ENCODE measurements at regions not wholly inside any gene's neighbourhood (a gene's known extent, or its start where the extent isn't known, plus 50 kb on each side); places are given as distances from the start of the nearest gene placed in this dataset.
A peak's percentile ranks its signal among the peaks of the same experiment; 100 is the strongest.

DNA sequence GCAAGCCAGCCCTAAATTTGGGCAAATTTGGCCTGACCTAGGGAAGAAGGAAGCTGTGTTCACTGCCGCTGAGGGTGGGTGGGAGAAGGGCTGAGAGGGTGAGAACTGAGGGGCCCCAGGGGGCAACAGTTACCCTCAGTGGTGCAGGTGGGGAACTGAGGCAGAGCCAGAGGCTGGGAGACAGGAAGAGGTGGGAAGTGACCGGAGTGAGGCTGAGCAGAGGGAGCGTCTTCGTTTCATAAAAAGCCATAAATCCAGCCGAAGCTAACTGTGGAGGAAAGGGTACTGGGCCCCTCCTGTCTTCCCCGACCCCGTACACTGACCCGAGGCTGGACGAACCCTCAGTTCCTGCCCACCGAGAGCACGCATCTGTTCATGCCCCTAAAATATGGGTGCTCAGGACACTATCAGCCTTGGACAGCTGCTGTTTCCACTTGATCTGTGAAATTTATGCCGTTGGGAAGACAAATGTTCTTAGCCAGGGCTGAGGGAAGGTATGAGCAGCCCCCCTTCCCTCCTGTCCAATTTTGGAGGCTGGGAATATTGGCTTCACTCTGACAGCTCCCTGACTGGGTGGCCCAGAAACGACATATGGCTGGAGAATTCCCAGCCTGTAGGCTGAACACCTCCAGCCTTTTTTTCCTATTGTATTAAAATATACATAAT, 116.5 kb downstream of the KIF26A start:
- peaks cover 18% of the 10 kb centered on the region in 2 donors for H3K4me1 ChIP-seq (replicated peaks in 1 of 2)
- no peak overlapping the region for H3K27ac ChIP-seq
- WGBS, 10 experiments, result 0 to 88% (median 38%) methylated on average over 1 to 9 of the region's 13 CpGs; no CpG with 5 or more reads in 5 of the 10 experiments
- ATAC-seq (replicated peaks in 6 of 8), result peak in 4 of 8 experiments; percentile 13 to 59 (median 44)
- in situ Hi-C loops (cut with MboI; ENCODE audit: low pct_unique_long_range_greater_than_20kb in 2 of 9, low sequenced_read_pairs in 9 of 9, unreplicated experiment in 9 of 9), result no loop called here
- no peak overlapping the region for H3K4me3 ChIP-seq

DNA sequence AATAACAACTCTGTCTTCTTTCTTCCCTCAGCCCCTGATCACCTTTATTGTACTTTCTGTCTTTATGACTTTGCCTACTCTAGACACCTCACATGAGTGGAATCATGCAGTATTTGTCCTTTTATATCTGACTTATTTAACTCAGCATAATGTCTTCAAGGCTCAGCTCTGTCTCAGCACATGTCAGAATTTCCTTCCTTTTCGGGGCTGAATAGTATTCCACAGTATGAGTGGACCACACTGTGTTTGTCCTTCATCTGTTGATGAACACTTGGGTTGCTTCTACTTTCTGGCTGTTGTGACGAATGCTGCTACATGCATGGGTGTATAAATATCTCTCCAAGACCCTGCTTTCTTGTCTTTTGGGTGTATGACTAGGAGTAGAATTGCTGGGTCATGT, 117.6 kb downstream of the KIF26A start:
- Histone ChIP-seq H3K4me1 (replicated peaks in 1 of 2) (peaks cover 18% of the 10 kb centered on the region in 2 donors), H3K4me3 (no peak overlapping the region), H3K27ac (no peak overlapping the region)
- in situ Hi-C loops (cut with MboI; ENCODE audit: low pct_unique_long_range_greater_than_20kb in 2 of 9, low sequenced_read_pairs in 9 of 9, unreplicated experiment in 9 of 9), result no loop called here
- 8 to 100% (median 74%) methylated on average over 1 to 2 of the region's 2 CpGs; no CpG with 5 or more reads in 2 of the 10 experiments for WGBS, 10 experiments
- ATAC-seq (replicated peaks in 6 of 8), result no peak

DNA sequence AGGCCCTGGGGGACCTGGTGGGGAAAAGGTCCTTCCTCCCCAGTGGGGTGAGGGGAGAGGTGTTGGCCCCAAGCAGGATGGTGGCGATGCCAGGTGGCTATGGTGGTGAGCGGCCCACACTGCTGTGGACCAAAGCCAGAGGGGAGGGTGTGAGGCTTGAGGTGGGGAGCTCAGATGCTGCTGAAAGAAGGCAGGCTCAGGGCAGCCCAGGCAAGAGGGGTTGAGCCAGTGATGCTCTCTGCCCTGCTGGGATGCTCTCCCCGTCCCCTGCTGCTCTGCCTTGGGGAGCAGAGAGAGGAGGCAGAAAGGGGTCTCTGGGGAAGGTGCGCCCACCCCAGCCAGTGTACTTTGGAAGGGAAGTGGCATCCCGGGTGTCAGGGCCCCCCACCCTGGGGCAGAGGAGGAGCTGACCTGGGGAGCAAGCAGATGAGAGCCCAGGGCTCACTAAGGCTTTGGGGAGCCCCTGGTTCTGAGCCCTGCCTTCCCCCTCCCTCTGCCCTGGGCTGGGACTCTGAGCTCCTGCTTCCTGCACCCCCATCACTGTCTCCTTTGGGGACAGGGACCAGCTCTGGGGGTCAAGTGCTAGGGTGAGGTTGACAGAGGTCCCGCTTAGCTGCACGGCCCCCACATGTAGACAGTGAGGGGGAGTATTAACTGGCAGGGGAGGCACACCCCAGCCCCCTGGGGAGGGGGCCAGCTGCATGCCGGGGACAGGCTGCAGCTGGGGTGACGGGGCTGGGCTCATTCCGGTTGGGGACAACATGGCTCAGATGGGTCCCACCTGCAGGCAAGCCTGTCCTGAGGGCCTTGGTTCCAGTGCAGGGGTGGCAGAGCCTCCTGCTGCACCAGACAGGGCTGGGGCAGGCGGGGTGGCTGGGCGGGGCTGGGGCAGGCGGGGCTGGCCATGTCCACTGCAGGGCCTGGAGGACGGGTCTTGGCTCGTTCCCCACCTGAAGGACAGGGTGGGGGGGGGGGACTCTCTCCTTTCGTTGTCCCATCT, 124.4 kb downstream of the KIF26A start:
- H3K27ac ChIP-seq, result peak overlapping the region in 1 of 2 donors; percentile 41
- peaks cover 33 to 48% of the 10 kb centered on the region in 2 donors for H3K4me1 ChIP-seq (replicated peaks in 1 of 2)
- WGBS, 10 experiments, result 41 to 50% methylated on average over 2 of the region's 16 CpGs; no CpG with 5 or more reads in 8 of the 10 experiments
- in situ Hi-C loops (cut with MboI; ENCODE audit: low pct_unique_long_range_greater_than_20kb in 2 of 9, low sequenced_read_pairs in 9 of 9, unreplicated experiment in 9 of 9), result no loop called here
- H3K4me3 ChIP-seq, result no peak overlapping the region
- ATAC-seq (replicated peaks in 6 of 8), result peak in 3 of 8 experiments; percentile 6 to 18 (median 9)

DNA sequence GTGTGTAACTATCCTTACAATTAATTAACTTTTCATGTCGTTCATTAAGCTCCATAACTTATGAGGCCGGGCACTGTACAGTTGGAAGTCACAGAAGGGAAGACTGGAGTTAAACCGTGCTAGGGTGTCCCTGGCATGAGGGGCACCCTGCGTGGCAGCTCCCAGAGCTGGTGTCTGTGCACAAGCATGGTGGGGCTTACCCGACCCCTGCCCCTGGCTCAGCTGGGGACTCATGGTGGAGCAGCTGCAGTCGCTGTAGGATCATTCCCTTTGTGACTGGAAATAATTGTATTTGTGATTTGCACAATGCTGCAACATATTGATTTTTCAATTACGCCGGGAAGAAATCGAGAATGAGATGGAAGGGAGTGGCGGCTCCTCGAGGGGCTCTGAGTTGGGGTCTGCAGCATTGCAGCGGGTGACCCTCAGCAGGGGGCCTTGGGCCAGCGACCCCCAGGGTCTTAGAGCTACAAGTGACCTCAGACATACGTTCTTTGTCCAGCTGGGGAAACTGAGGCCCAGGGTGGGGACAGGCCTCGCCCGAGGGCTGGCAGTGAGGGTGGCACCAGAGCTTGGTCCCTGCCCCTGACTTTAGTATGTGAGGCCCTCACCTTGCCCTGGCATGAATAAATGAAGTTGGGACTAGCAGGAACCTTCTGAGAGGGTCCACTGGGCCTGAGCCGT, 125.4 kb downstream of the KIF26A start:
- H3K27ac ChIP-seq, result peak overlapping the region in 1 of 2 donors; percentile 36
- H3K4me3 ChIP-seq, result no peak overlapping the region
- peak in 5 of 8 experiments; percentile 28 to 64 (median 52) for ATAC-seq (replicated peaks in 6 of 8)
- in situ Hi-C loops (cut with MboI; ENCODE audit: low pct_unique_long_range_greater_than_20kb in 2 of 9, low sequenced_read_pairs in 9 of 9, unreplicated experiment in 9 of 9), result no loop called here
- 30 to 83% (median 53%) methylated on average over 2 to 11 of the region's 17 CpGs; no CpG with 5 or more reads in 4 of the 10 experiments for WGBS, 10 experiments
- H3K4me1 ChIP-seq (replicated peaks in 1 of 2), result peaks cover 41 to 57% of the 10 kb centered on the region in 2 donors

DNA sequence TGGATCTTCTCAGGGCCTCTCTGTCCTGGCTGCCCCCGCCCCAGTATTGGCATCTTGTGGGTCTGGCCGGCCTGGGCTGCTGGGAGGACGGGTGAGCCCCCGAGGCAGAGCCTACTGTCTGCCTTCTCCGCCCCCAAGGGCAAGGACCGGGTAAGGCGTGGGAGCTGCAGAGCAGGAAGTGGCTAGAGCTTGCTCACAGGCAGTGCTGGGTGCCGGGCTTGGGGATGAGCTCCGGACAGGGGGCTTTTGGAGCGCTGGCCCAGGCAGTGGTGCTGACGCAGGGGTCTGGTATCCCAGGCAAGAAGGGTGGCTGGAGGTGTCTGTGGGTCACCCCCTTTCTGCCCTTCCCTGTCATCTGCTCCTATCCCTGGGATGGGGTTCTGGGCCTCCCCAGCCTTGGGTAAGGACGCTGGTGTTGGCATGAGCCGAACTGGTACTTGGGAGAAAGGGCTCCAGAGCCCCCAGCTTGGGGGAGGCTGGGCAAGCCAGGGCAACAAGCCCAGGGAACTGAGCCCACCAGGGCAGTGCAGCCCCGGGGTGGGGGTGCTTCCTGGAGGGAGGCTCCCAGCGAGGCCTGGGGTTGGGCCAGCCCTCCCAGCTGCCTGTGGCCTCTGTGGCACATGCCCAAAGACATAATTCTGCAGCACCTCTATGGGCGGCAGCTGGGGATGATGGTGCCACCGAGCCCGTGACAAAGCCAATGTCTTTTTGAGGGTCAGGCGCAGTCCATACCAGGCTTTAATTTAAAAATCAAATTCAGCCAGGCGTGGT, 126.3 kb downstream of the KIF26A start:
- ATAC-seq (replicated peaks in 6 of 8), result no peak
- peaks cover 46 to 62% of the 10 kb centered on the region in 2 donors for H3K4me1 ChIP-seq (replicated peaks in 1 of 2)
- no peak overlapping the region for H3K4me3 ChIP-seq
- 16 to 100% (median 70%) methylated on average over 1 to 7 of the region's 20 CpGs; no CpG with 5 or more reads in 6 of the 10 experiments for WGBS, 10 experiments
- in situ Hi-C loops (cut with MboI; ENCODE audit: low pct_unique_long_range_greater_than_20kb in 2 of 9, low sequenced_read_pairs in 9 of 9, unreplicated experiment in 9 of 9), result no loop called here
- no peak overlapping the region for H3K27ac ChIP-seq

DNA sequence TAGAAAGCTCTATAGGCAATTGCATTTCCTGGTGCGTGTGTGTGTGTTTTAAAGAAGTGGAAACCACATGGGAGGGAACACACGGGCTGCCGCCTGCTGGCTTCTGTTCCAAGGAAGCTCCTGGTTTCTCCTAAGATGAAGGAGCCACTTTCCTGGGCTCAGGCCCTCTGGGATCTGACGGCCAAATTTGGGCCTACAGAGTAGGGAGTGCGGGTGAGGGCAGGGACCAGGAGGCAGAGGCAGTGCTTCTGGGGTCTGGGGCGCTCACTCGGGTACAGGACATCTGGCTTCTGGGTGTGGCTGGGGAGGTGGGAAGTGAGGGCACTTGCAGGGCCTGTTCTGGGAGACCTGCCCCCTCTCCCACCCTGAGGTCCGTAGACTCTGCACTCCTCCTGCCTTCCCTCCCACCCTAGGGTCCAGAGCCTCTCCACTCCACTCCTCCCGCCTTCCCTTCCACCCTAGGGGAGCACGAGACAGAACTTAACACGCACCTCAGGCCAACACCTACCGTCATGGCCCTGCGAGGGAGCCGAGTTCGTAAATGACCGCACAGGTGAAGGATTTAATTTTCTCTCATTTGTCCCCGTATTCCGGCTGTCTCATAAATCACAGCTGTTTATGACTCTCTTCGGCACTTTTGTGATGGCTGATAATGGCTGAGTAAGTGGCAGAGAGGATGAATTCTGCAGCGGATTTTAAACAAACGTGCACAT, 127.7 kb downstream of the KIF26A start:
- H3K4me1 ChIP-seq (replicated peaks in 1 of 2), result peaks cover 46 to 62% of the 10 kb centered on the region in 2 donors
- in situ Hi-C loops (cut with MboI; ENCODE audit: low pct_unique_long_range_greater_than_20kb in 2 of 9, low sequenced_read_pairs in 9 of 9, unreplicated experiment in 9 of 9), result no loop called here
- 40 to 88% (median 65%) methylated on average over 2 to 16 of the region's 21 CpGs; no CpG with 5 or more reads in 4 of the 10 experiments for WGBS, 10 experiments
- no peak overlapping the region for H3K4me3 ChIP-seq
- H3K27ac ChIP-seq, result peak overlapping the region; percentile 24 to 67
- peak in 5 of 8 experiments; percentile 42 to 58 (median 48) for ATAC-seq (replicated peaks in 6 of 8)

DNA sequence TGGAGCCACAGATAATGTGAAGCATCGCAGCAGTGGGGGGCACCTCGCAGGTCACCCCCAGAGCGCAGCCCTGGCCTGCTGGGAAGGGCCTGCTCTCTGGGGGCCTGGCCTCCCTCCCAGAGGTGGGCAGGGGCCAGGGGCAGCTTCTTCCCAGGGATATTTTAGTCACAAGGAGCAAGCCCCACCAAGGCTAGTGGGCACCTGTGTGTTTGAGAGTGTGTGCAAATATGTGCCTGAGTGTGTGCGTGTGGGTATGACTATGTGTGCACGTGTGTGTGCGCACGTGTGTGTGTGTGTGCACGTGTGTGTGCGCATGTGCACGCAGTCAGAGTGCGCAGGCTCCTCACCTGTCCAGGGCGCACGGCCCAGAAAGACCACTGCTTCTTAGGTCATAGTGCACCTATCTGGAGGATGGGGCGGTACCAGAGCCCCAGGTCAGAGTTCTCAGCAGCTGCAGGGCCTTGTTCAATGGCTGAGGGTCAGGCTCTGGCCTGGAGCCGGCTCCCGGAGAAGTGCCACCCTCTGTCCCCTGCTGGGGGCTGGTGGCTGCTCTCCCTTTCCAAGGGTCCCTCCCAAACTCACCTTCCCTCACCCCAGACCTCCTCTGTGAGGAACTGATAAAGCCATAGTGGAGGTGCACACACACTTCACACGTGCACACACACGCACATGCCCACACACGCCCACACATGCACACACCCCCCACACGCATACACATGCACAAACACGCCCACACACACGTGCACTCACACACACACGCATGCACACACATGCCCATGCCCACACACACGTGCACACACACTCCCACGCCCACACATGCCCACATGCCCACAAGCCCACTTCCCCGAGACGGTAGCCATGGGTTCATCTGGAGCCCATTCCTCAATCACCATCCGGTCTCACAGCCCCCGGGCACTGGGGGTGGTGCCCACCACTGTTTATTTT, 128.5 kb downstream of the KIF26A start:
- 57 to 98% (median 76%) methylated on average over 3 to 6 of the region's 29 CpGs; no CpG with 5 or more reads in 5 of the 10 experiments for WGBS, 10 experiments
- in situ Hi-C loops (cut with MboI; ENCODE audit: low pct_unique_long_range_greater_than_20kb in 2 of 9, low sequenced_read_pairs in 9 of 9, unreplicated experiment in 9 of 9), result no loop called here
- no peak for ATAC-seq (replicated peaks in 6 of 8)

DNA sequence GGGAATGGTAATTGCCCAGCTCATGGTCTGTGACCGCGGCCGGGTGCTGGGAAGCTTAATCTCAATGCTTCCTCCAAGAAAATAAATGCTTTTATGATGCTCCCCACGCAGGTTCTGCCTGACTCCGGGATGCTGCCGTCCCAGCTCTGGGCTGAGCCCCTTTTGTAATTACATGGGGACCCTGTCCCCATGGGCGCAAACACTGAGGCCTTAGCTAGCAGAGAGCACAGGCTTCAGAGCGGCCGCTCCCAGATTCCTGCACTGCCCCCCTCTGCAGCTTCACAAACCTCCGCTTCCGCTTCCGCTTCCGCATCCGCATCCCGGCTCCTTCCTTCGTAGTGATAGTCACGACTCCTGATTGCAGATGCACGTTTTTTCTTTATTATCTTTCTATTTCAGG, 129.5 kb downstream of the KIF26A start:
- in situ Hi-C loops (cut with MboI; ENCODE audit: low pct_unique_long_range_greater_than_20kb in 2 of 9, low sequenced_read_pairs in 9 of 9, unreplicated experiment in 9 of 9), result no loop called here
- peak in 3 of 8 experiments; percentile 10 to 52 (median 34) for ATAC-seq (replicated peaks in 6 of 8)
- peaks cover 39 to 54% of the 10 kb centered on the region in 2 donors for H3K4me1 ChIP-seq (replicated peaks in 1 of 2)
- no peak overlapping the region for H3K4me3 ChIP-seq
- no peak overlapping the region for H3K27ac ChIP-seq
- WGBS, 10 experiments, result 22 to 90% (median 60%) methylated on average over 2 to 16 of the region's 18 CpGs; no CpG with 5 or more reads in 1 of the 10 experiments

More for the DNA sequence above, 128.5 kb downstream of the KIF26A start:
- Histone ChIP-seq H3K4me1 (replicated peaks in 1 of 2) (peaks cover 46 to 62% of the 10 kb centered on the region in 2 donors), H3K27ac (peak overlapping the region; percentile 24 to 67), H3K4me3 (no peak overlapping the region)

DNA sequence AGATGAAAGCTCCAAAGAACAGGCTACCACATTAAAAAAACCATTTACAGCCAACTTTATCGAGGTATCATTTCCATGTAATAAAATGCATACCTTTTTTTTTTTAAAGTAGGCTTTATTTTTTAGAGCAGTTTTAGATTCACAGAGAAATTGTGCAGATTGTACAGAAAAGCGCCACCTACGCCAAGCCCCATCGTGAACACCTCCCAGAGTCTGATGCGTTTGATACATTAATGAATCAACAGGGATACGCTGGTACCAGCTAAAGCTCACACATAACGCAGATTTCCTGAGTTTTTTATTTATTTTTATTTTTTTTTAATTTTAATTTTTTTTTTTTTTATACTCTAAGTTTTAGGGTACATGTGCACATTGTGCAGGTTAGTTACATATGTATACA, 129.9 kb downstream of the KIF26A start:
- WGBS, 10 experiments, result 31 to 100% (median 88%) methylated on average over 1 to 7 of the region's 7 CpGs
- no peak overlapping the region for H3K4me3 ChIP-seq
- in situ Hi-C loops (cut with MboI; ENCODE audit: low pct_unique_long_range_greater_than_20kb in 2 of 9, low sequenced_read_pairs in 9 of 9, unreplicated experiment in 9 of 9), result no loop called here
- ATAC-seq (replicated peaks in 6 of 8), result no peak
- peaks cover 36 to 54% of the 10 kb centered on the region in 2 donors for H3K4me1 ChIP-seq (replicated peaks in 1 of 2)
- no peak overlapping the region for H3K27ac ChIP-seq

DNA sequence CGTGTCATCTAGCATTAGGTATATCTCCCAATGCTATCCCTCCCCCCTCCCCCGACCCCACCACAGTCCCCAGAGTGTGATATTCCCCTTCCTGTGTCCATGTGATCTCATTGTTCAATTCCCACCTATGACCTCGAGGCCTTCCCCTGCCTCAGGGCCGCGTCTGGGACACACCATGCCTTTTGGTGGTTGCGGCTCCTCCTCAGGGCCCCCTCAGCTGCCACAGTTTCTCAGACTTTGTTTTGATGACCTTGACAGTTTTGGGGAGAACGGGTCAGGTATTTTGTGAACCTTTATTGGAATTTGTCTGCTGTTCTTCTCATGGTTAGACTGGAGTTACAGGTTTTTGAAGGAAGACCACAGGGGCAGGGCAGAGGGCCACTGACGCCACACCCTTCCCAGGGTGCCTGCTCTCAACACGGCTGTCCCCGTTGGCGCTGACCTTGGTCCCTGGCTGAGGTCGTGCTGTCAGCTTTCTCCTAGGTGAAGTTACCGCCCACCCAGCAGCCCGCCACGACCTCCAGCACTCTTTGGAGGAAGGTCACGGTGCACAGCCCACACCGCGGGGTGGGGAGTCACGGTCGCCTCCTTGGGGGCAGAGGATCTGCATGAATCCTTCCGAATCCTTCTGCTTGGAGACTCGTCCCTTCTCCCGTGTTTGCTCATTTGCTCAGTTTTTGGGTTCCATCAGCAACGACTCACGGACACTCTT, 130.5 kb downstream of the KIF26A start:
- Histone ChIP-seq H3K4me1 (replicated peaks in 1 of 2) (peaks cover 36 to 49% of the 10 kb centered on the region in 2 donors), H3K27ac (no peak overlapping the region), H3K4me3 (no peak overlapping the region)
- WGBS, 10 experiments, result 61 to 98% (median 87%) methylated on average over 4 to 9 of the region's 25 CpGs; no CpG with 5 or more reads in 4 of the 10 experiments
- no peak for ATAC-seq (replicated peaks in 6 of 8)
- in situ Hi-C loops (cut with MboI; ENCODE audit: low pct_unique_long_range_greater_than_20kb in 2 of 9, low sequenced_read_pairs in 9 of 9, unreplicated experiment in 9 of 9), result no loop called here

Measured in motor neuron (in vitro differentiated cells).